HG03469 (cell line): ENCODE measurements at regions not wholly inside any gene's neighbourhood (a gene's known extent, or its start where the extent isn't known, plus 50 kb on each side); places are given as distances from the start of the nearest gene placed in this dataset.
"Not testable (repeated sequence)": the region's sequence is repeated elsewhere in the genome, so short reads cannot be mapped to it uniquely, and the experiment has no call there.

Experiments
- ATAC-seq: cut with Tn5 transposase; IDR thresholded peaks from one replicate; pipeline ENCODE4 v1.9.1; 2021; ENCODE audit warnings: mild to moderate bottlenecking, moderate library complexity, moderate number of reproducible peaks; ENCODE audit not compliant: unreplicated experiment

GRCh38 chr12:67525617-67525884 lies 123.0 kb upstream of the DYRK2 start:
- no peak for ATAC-seq

DNA sequence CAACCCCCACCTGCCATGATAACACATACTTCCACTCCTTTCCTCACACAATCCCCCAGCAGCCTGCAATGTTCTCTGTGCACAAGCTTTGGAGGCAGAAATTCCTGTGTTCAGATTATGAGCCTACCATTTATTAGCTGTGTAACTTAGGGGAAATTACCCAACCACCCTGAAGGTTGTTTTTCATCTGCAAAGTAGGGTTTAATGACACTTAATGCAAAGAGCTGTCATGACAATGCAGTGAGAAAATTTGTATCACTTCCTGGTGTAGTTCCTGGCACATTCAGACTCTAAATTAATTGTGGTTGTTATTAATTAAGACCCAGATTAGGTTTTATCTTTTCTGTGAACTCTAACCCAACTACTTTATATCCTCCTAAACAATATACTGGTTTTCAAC lies 122.4 kb upstream of the DYRK2 start:
- no peak for ATAC-seq

DNA sequence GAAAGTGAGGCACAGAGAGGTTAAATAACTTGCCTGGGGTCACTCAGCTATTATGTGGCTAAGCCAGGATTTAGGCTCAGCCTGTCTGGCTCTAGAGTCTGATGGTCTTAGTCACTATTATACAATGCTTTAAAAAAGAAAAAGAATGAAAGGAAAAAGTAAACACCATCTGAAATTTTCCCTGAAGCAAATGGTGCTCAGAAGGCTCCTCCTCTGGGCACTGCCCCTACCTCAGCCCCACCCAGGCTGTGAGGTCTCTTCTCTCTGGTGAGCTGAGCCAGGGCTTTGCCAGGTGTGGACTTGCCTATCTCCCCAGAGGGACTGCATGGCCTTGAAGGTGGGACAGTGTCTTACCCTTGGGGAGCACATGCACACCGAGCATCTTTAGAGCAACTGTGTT lies 117.5 kb upstream of the DYRK2 start:
- no peak for ATAC-seq

- no peak for ATAC-seq
Measured at GRCh38 chr12:67531501-67531900, 117.0 kb upstream of the DYRK2 start.

DNA sequence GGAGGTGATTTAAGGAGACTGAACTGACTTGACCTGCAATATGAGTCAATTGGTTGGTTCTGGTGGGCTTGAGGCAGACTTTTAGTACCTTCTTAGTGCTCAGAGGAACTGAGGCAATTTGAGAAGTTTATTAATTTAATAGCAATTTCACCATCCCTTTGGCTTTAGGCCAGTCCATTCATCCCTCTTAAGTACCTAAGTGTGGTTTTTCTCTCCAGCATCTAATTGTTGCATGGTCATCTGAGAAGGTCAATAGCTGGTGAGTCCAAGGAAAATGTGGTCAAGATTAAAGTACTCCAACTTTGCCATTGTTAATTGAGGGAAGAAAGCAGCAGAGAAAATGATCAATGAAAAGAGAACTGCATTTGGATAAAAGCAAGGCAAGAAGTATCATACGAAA lies 115.4 kb upstream of the DYRK2 start:
- no peak for ATAC-seq

DNA sequence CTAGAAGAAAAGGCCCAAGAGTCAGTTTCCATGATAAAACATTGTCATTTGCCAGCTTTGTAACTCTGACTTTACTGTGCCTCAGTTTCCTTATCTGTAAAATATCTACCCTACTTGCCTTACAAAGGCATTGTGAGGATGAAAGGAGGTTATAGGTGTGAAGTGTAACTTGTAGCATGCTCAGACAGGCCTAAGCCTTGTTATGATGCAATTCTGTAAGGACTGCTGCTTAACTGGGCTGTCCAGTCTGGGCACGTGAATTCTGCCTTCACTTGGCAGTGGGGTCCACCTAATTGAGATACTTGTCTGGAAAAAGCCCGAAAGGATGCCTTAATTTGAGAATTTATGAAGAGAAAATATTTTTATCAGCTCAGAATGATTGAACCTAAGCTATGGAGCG lies 114.5 kb upstream of the DYRK2 start:
- no peak for ATAC-seq

DNA sequence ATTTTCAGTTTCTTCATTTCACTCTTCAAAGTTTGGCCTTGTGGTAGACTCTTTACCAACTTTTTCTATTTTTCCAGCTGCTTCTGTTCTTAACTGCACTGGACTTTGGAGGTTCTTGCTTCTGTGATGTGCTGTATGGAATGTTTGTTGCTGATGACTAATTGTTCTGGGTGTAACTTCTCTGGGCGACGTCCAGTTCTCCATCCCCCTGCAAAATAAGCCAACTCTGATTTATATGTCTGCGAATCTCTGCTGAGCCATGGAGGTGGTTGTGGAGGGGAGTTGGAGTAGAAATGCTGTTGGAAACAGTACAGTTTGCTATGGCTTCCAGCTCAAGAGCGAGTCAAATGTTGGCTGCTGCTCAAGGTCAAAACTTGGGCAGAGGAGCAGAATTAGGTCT lies 113.9 kb upstream of the DYRK2 start:
- no peak for ATAC-seq

- no peak for ATAC-seq
Measured at GRCh38 chr12:67535176-67535575, 113.4 kb upstream of the DYRK2 start.

DNA sequence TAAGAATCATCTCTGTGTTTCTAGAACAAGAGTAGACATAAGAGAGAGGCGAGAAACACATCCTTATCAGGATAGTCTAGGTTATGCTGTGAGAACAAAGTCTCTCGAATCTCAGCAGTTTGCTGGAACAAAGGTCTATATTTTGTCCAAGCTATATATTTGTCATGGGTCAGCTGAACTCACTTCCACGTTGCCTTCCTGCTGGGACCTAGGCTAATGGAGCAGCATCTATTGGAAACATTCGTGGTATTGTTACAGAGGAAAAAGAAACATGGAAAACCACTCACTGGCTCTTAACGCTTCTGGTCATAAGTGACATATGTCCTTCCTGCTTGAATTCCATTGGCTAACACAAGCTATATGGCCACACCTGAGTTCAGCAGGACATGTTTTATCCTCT lies 112.6 kb upstream of the DYRK2 start:
- ATAC-seq, result no peak

DNA sequence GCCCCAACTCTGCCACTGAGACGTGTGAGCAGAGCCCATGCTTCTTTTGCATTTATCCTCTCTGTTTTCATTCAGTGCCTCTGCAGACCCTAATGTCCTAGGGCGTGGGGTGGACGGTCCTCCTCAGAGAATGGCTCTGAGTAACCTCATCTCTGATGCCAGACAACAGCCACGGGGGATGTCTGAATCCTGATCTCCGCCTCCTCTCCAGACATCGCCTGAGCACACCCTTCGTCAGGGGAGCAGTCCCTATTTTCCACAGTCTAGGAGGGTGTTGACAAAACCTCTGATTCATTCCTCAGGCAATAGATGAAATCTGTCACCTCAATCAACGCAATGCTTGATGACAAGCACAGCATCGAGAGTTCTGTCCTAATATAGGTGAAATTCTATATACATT lies 109.2 kb upstream of the DYRK2 start:
- no peak for ATAC-seq

DNA sequence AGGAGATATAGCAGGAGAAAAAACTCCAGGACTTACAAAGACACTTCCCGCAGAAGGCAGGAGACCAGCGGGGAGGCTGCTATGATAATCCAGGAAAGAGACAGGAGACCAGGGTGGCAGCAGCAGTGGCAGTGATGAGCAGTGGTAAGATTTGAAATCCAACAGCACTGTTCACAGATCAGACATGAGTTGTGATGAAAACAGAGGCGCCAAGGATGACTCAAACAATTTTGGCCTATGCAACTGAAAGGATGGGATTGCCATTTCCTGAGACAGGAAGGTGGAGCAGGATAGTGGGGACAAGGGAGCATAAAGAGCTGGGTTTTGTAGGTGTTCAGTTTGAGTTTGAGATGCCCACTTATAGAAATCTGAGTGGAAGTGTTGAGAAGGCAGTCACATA lies 108.6 kb upstream of the DYRK2 start:
- ATAC-seq, result no peak

- ATAC-seq, result peak; percentile 85
Measured at GRCh38 chr12:67540920-67541624, 107.5 kb upstream of the DYRK2 start.

GRCh38 chr12:67541625-67541991 lies 106.9 kb upstream of the DYRK2 start:
- peak; percentile 31 for ATAC-seq

DNA sequence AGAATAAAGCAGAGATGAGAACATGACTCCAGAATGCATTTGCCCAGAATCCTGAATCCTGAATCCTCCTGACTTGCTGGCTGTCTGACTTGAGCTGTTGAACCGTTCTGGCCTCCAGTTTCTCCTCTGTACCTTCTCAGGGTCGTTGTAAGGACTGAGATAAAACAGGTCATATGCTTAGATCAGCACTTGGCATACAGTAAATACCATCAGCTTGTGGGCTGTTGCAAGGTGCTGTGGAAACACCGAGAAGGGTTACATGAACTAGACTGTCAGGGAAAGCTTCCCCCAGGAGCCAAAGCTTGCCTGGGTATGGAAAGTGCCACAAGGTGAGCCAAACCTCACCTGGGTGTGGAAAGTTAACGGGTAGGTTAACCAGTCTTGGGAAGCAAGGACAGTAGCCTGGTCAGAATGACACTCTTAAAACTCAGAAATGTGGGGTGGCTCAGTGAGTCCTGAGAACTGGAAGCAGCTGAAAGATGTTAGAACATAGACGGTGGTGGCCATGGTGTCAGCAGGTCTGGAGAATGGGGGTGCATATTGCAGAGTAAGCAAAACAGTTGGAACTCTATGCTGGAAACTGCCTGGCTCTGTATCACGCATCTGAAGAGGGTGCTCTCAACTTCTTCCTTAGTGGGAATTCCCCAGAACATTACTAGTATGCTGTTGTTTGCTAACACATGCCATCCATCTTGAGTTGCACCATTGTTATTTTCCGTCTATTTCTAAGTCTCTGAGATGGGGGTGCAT lies 105.3 kb upstream of the DYRK2 start:
- ATAC-seq, result no peak

- ATAC-seq, result no peak
Measured at GRCh38 chr12:67545298-67545697, 103.2 kb upstream of the DYRK2 start.

- ATAC-seq, result no peak
Measured at GRCh38 chr12:67546746-67547145, 101.8 kb upstream of the DYRK2 start.

DNA sequence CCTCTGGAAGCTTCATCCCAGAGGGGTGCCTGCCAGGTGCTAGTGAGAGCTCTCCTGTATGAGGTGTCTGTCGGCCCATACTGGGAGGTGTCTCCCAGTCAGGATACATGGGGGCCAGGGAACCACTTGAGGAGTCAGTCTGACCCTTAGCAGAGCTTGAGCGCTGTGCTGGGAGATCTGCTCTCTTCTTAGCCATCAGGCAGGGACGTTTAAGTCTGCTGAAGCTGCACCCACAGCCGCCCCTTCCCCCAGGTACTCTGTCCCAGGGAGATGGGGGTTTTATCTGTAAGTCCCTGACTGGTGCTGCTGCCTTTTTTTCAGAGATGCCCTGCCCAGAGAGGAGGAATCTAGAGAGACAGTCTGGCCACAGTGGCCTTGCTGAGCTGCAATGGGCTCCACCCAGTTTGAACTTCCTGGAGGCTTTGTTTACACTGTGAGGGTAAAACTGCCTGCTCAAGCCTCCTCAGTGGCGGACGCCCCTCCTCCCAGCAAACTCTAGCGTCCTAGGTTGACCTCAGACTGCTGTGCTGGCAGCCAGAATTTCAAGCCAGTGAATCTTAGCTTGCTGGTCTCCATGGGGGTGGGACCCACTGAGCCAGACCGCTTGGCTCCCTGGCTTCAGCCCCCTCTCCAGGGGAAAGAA lies 93.3 kb upstream of the DYRK2 start:
- not testable (repeated sequence) for ATAC-seq

GRCh38 chr12:67558775-67559174 lies 89.8 kb upstream of the DYRK2 start:
- no peak for ATAC-seq

DNA sequence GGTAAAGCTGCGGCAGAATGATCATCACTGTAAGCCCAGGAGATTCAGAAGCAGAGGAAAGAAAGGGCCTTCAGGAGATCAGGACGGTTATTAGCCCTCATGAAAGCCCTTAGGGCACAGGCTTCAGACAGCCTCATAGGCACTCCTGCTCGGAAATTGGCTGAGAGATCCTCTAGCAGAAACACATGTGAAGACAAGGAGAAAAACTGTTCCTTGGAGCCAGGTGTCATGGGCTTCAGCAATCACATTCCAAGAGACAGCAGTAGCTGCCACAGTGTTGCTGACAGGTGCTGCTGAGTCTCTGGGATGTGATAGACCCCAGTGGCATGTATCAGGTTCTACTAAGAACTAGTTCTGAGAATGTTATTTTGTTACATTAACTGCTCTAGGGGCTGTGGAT lies 88.8 kb upstream of the DYRK2 start:
- no peak for ATAC-seq

GRCh38 chr12:67562513-67563287 lies 85.8 kb upstream of the DYRK2 start:
- no peak for ATAC-seq

- no peak for ATAC-seq
Measured at GRCh38 chr12:67568055-67568454, 80.5 kb upstream of the DYRK2 start.

GRCh38 chr12:67572492-67572891 lies 76.1 kb upstream of the DYRK2 start:
- no peak for ATAC-seq
